GM23248 (cell line): ENCODE measurements at regions not wholly inside any gene's neighbourhood (a gene's known extent, or its start where the extent isn't known, plus 50 kb on each side); places are given as distances from the start of the nearest gene placed in this dataset.

Experiments used
- EZH2 ChIP-seq: fragments of 200-600 bp; sonication (generic); IDR thresholded peaks from 2 replicates; pipeline ENCODE4 v1.6.1; 2018; ENCODE audit warnings: antibody characterized with exemption, mild to moderate bottlenecking; ENCODE audit not compliant: insufficient read depth, poor library complexity, severe bottlenecking
- EZH2phosphoT487 ChIP-seq: fragments of 200-600 bp; sonication (generic); IDR thresholded peaks from 2 replicates; pipeline ENCODE4 v1.6.1; 2018; ENCODE audit warnings: antibody characterized with exemption, moderate library complexity, mild to moderate bottlenecking, low read depth; ENCODE audit not compliant: insufficient read depth

- TF ChIP-seq EZH2: no peak
- TF ChIP-seq EZH2phosphoT487: no peak
Observed at GRCh38 chr12:91271185-91271584, 88.6 kb upstream of the DCN start.
